ENCODE measurements at regions not wholly inside any gene's neighbourhood (a gene's known extent, or its start where the extent isn't known, plus 50 kb on each side); places are given as distances from the start of the nearest gene placed in this dataset.

GRCh38 chr16:87552072-87552718 is 50.1 kb upstream of the JPH3 start:
- intact Hi-C loops (cut with DNase I): no loop called here

GRCh38 chr16:87551487-87551886 is 50.8 kb upstream of the JPH3 start:
- intact Hi-C loops (cut with DNase I): no loop called here
- DNase-seq: no peak

More at GRCh38 chr16:87552072-87552718, 50.1 kb upstream of the JPH3 start:
- DNase-seq: no peak

GRCh38 chr16:87550495-87550961 is 51.8 kb upstream of the JPH3 start:
- intact Hi-C loops (cut with DNase I): no loop called here

GRCh38 chr16:87549627-87550494 is 52.4 kb upstream of the JPH3 start:
- intact Hi-C loops (cut with DNase I): no loop called here
- DNase-seq: no peak

More at GRCh38 chr16:87550495-87550961, 51.8 kb upstream of the JPH3 start:
- DNase-seq: peak in 39 of 42 donors; percentile 14 to 85 (median 62)

- DNase-seq: no peak
- intact Hi-C loops (cut with DNase I): no loop called here
These were observed 54.3 kb upstream of the JPH3 start for GRCh38 chr16:87548046-87548445.

GRCh38 chr16:87543436-87544191 is 50.8 kb upstream of the ZCCHC14 start:
- no peak for DNase-seq
- intact Hi-C loops (cut with DNase I): no loop called here

GRCh38 chr16:87542531-87543102 is 49.8 kb upstream of the ZCCHC14 start:
- intact Hi-C loops (cut with DNase I): no loop called here

More at GRCh38 chr16:87542531-87543102, 49.8 kb upstream of the ZCCHC14 start:
- no peak for DNase-seq

Measured in head of caudate nucleus (tissue), 42 donors.